HG03457 (cell line): ENCODE measurements at regions not wholly inside any gene's neighbourhood (a gene's known extent, or its start where the extent isn't known, plus 50 kb on each side); places are given as distances from the start of the nearest gene placed in this dataset.

Experiments used
- ATAC-seq: cut with Tn5 transposase; IDR thresholded peaks from one replicate; pipeline ENCODE4 v1.9.1; 2021; ENCODE audit warnings: moderate number of reproducible peaks; ENCODE audit not compliant: unreplicated experiment

DNA sequence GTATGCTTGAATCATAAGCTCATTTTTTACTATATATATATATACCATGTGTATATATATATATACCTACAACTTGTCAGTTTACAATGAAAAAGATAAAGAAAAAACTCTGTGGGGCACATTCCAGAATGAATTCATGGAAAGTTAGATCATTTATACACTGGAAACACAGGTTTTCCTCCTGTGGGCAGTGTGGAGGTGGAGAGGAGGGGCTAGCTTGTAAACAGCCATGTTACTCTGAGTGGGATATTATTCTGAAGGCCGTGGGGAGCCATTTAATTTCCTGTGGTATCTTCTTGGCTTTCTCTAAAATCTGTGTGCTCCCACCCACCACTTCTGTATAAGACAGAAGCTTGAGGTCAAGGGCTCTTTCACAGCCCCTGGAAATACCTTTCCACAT lies 273.4 kb upstream of the MTNR1B start:
- no peak for ATAC-seq

- ATAC-seq: no peak
Measured at GRCh38 chr11:92697461-92698312, 271.8 kb upstream of the MTNR1B start.

DNA sequence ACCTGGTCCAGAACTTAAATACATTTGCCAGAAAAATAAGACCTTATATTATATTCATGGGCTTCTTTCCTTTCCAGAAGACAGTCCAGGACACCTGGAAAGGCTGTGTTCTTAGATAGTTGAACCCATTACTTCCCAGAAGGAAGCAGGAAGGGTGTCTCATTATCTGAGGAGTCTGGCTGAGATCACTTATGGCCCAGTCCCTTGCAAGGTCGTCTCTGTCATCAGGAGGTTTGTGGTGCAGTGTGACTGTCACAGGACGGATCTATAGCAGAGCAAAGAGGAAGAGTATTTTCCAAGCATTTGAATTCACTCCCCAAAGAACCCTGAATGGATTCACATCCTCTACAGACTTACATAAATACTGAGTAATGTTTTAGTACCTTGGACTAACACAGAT lies 270.7 kb upstream of the MTNR1B start:
- no peak for ATAC-seq

- ATAC-seq: no peak
Measured at GRCh38 chr11:92702037-92702804, 267.2 kb upstream of the MTNR1B start.

- ATAC-seq: no peak
Measured at GRCh38 chr11:92702805-92703448, 266.5 kb upstream of the MTNR1B start.

DNA sequence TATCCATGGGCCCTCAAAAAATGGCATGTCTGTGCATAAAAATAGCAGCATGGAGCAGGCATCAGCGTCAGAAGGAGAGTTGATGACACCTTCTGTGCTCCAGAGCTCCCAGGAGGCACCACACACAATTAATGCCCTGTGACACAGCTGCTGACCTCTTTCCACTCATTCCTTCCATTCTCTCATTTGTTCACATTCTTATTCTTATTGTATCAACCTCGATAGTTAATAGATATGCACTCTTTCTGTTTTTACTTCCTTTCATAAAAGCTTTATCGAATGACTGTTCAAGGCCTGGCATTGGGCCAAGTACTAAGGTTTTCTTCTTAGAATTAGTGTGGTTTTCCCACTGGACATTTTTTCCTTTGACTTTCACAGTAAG lies 266.0 kb upstream of the MTNR1B start:
- ATAC-seq: no peak

GRCh38 chr11:92707173-92707619 lies 262.3 kb upstream of the MTNR1B start:
- no peak for ATAC-seq

GRCh38 chr11:92707665-92708064 lies 261.8 kb upstream of the MTNR1B start:
- no peak for ATAC-seq

GRCh38 chr11:92709329-92709728 lies 260.1 kb upstream of the MTNR1B start:
- ATAC-seq: no peak

DNA sequence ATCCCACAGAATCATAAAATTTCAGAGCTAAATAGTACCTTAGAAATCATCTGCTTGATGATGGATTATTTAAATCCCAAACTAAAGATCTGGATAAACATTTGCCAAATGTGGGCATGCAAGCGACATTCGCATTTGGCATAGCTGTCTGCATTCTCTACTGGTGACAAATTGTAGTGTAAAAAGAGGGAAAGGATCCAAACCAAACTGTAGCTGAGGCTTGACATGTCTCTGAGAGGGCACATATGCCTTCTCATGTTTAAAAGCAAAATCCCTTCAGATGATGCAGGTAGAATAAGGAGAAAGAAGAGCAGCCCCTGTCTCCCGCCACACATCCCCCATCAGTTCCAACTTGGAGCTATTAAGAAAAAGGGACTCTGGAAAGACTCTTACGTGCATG lies 257.5 kb upstream of the MTNR1B start:
- ATAC-seq: no peak

- ATAC-seq: no peak
Measured at GRCh38 chr11:92714111-92714510, 255.3 kb upstream of the MTNR1B start.

DNA sequence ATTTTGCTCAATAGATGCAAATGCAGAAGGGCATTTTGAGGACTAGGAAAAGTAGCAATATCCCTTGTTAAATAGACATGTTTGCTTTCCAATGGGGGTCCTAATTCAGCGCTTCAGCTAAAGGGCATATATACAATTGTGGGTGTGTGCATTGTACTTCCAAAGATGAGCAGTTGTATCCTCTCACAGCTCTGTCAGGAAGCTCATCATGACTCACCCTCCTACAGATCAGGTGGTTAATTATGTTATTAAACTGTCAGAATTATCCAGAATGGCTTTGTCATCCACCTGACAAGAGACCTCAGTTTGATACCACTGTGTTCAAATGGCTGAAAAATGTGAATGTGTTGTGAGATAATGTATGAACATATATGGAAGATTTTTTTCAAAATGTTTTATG lies 252.2 kb upstream of the MTNR1B start:
- no peak for ATAC-seq

- ATAC-seq: no peak
Measured at GRCh38 chr11:92720385-92720784, 249.1 kb upstream of the MTNR1B start.

GRCh38 chr11:92725352-92725751 lies 244.1 kb upstream of the MTNR1B start:
- ATAC-seq: no peak

GRCh38 chr11:92727123-92727522 lies 242.3 kb upstream of the MTNR1B start:
- ATAC-seq: no peak

DNA sequence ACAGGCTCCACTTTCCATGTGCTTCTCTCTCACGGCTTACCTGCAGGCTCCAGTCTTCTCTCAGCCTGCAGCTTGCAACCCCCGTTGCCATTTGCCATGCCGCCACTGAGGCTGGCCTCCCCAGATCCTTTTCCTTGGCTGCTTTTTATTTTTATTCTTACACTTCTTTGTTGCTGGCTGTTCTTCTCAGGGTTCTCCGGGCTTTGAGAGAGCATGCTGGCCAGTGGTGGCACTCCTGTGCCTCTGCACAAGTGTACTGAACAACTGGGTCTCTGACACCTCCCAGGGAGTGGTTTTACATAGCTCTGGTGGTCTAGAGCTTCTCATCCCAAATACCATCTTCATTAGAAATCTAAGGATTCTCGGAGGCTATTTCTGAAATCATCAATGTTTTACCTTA lies 241.7 kb upstream of the MTNR1B start:
- no peak for ATAC-seq

DNA sequence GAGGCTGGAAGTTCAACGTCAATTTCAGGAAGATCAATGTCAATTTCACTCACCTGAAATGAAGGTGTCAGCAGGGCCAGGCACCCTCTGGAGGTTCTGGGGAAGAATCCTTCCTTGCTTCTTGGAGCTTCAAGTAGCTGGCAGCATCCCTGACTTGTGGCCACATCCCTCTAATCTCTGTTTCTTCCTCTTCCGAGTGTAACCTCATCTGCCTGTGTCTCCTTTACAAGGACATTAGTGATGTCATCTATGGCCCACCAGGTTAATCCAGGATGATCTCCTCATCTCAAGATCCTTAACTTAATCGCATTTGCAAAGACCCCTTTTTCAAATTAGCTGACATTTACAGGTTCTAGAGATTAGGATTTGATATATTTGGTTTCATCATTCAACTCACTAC lies 240.8 kb upstream of the MTNR1B start:
- no peak for ATAC-seq

GRCh38 chr11:92735039-92735438 lies 234.4 kb upstream of the MTNR1B start:
- ATAC-seq: no peak

GRCh38 chr11:92738276-92738675 lies 231.2 kb upstream of the MTNR1B start:
- no peak for ATAC-seq

DNA sequence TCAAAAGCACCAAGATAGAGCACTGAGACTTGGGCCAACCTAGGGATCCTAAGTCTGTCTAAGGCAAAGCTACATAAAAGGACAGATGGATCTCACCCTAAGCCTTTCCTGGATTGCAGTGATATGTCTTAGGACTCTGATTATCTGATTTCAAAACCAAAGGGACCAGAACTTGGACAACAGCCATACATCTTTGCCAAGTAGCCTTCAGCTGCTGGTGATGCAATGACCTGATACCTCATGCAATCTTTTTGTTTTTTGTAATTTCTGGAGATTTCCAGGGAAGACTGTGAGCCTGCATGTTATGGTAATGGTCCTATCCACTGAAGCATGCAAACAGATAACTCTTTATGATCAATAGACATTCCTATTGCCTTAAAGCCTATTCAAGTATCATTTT lies 230.4 kb upstream of the MTNR1B start:
- ATAC-seq: no peak

DNA sequence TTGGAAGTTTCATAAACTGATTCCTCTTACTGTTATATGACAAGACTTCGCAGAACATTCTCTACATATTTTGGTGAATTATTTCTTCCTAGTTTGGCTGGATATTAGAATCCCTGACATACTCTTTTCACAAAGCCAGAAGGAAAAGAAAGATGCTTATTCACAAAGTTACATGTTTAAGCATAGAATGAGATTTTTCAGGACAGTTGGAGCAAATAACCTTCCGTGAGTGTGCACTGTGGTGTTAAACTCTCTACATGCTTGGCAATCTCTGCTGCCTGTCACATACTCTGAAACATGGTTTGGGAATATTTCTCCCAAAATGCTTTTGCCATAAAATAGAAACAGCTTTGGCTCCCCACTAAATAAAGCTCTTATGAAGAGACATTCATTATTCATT lies 230.0 kb upstream of the MTNR1B start:
- ATAC-seq: no peak

GRCh38 chr11:92740276-92740675 lies 229.2 kb upstream of the MTNR1B start:
- ATAC-seq: no peak
